ENCODE measurements at regions not wholly inside any gene's neighbourhood (a gene's known extent, or its start where the extent isn't known, plus 50 kb on each side); places are given as distances from the start of the nearest gene placed in this dataset.
"Not testable (repeated sequence)": the region's sequence is repeated elsewhere in the genome, so short reads cannot be mapped to it uniquely, and the experiment has no call there.

DNA sequence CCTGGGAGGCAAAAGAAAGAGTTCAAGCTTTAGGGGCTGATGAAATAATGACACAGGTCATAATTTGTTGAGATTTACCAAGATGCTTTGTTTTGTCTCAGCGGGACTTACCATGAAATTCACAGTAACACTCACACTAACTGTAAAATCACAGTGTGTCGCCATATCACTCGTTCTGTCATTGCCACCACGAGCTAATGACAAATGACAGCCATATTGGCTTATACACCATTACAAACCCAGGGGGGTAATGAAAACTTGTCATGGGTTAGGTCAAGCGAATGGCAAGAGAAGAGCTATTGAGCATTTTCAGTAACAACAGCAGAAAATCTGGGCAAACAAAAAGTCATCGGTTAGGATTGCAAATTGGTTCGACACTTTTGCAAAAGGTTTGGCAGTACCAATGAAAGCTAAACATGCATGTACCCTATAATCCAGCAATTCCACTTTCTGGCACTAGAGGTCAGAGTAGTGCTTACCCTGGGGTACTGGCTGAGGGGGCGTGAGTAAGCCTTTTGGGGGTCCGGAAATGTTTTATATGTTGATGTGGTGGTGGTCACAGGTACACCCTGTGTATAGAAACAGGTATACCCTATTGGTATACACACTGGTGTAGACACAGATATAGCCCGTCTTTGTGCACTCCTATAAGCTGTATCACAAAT is 83.9 kb upstream of the RAI2 start:
- in situ Hi-C loops (cut with HindIII; ENCODE audit: low pct_ligation_motif_present, low pct_unique_long_range_greater_than_20kb, low sequenced_read_pairs) = no loop called here
- DNase-seq = peak; percentile 5

DNA sequence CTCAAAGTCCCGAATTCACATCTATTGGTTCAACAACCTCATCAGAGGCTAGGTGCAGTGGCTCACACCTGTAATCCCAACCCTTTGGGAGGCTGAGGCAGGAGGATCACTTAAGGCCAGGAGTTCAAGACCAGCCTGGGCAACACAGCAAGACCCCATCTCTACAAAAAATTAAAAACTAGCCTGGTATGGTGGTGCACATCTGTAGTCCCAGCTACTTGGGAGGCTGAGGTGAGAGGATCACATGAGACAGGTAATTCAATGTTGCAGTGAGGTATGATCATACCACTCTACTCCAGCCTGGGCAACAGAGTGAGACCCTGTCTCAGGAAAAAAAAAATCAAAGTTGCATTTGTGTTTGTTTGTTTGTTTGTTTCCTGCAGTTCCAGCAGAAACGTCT is 80.1 kb upstream of the RAI2 start:
- DNase-seq; in situ Hi-C loops (cut with HindIII; ENCODE audit: low pct_ligation_motif_present, low pct_unique_long_range_greater_than_20kb, low sequenced_read_pairs): not testable (repeated sequence)

DNA sequence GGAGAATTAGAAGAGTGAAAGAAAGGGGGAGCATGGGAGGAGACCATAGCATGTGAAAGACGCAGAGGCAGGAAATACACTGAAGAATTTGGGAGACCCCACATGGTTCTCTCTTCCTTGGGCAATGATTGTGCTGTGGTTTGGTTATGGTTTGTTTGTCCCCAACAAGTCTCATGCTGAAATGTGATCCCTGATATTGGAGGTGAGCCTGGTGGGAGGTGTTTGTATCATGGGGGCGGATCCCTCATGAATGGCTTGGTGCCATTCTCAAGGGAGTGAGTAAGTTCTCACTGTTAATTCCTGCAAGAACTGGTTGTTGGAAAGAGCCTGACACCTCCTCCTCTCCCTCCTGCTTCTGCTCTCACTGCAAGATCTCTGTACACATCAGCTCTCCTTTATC is 78.6 kb upstream of the RAI2 start:
- in situ Hi-C loops (cut with HindIII; ENCODE audit: low pct_ligation_motif_present, low pct_unique_long_range_greater_than_20kb, low sequenced_read_pairs) = no loop called here

GRCh38 chrX:17933856-17934255 is 72.8 kb upstream of the RAI2 start:
- in situ Hi-C loops (cut with HindIII; ENCODE audit: low pct_ligation_motif_present, low pct_unique_long_range_greater_than_20kb, low sequenced_read_pairs) = no loop called here
- no peak for DNase-seq

More for the DNA sequence above, 78.6 kb upstream of the RAI2 start:
- no peak for DNase-seq

DNA sequence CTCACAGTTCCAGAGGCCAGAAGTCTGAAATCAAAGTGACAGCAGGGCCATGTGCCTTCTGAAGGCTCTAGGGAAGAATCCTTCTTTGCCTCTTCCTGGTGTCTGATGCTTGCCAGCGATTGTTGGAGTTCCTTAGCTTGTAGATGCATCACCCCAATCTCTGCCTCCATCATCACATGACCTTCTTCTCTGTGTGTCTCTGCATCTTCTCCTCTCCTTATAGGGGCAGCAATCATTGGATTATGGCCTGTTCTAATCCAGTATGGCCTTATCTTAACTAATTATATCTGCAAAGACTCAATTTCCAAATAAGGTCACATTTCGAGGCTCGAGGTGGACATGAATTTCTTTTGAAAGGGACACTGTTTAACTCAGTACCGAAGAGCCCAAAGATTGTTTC is 71.7 kb upstream of the RAI2 start:
- in situ Hi-C loops (cut with HindIII; ENCODE audit: low pct_ligation_motif_present, low pct_unique_long_range_greater_than_20kb, low sequenced_read_pairs) = no loop called here
- DNase-seq = no peak

DNA sequence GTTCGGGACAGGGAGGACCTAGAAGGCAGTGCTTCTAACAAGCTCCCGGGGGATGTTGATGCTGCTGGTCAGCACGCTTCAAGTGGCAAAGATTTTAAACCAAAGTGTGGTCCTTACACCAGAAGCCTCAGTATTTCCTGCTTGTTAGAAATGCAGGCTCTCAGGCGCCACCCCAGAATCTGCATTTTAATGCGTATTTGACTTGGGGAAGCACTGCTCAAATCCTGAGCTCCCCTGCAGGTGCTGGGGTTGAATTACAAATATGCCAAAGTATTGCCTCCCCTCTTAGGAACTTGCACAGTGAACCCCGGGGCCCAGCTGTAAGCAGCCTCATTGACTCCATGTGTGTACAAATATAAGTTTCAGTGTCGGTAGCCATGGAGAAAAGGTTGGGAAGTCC is 70.8 kb upstream of the RAI2 start:
- DNase-seq = no peak
- in situ Hi-C loops (cut with HindIII; ENCODE audit: low pct_ligation_motif_present, low pct_unique_long_range_greater_than_20kb, low sequenced_read_pairs) = no loop called here

DNA sequence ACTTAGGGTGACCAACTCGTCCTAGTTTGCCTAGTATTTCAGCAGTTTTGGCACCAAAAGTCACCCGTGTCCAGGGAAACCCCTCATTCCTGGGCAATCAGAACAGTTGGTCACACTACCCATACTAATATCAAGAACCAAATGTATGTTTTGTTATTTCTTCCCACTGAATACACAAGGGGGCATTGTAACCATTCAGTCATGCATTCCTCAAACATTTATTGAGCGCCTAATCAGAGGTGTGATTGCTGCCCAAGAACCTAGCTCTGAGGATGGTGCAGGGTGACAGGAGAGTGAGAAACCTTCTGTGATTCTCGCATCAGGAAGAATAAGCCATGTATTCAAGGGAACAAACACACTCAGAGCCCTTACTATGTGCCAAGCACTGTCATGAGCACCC is 69.8 kb upstream of the RAI2 start:
- DNase-seq = no peak
- in situ Hi-C loops (cut with HindIII; ENCODE audit: low pct_ligation_motif_present, low pct_unique_long_range_greater_than_20kb, low sequenced_read_pairs) = no loop called here

DNA sequence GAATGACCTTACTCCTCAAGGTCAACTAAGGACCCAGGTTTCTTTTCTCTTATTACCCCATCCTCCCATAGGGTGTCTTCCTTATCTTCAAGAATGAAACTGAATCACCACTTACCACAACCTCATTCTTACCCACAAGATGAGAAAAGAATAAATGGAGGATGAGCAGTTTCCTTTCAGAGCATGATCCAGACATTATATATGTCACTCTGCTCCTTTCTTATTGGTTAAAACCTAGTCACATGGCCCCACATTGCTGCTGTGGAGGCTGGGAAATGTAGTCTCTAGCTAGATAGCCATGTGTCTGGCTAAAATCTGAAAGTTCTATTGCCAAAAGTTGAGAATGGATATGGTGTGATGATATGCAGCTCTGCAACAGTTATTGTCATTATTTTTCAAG is 62.4 kb upstream of the RAI2 start:
- DNase-seq = no peak
- in situ Hi-C loops (cut with HindIII; ENCODE audit: low pct_ligation_motif_present, low pct_unique_long_range_greater_than_20kb, low sequenced_read_pairs) = no loop called here

- in situ Hi-C loops (cut with HindIII; ENCODE audit: low pct_ligation_motif_present, low pct_unique_long_range_greater_than_20kb, low sequenced_read_pairs) = no loop called here
These were observed 61.2 kb upstream of the RAI2 start for GRCh38 chrX:17922303-17922702.

DNA sequence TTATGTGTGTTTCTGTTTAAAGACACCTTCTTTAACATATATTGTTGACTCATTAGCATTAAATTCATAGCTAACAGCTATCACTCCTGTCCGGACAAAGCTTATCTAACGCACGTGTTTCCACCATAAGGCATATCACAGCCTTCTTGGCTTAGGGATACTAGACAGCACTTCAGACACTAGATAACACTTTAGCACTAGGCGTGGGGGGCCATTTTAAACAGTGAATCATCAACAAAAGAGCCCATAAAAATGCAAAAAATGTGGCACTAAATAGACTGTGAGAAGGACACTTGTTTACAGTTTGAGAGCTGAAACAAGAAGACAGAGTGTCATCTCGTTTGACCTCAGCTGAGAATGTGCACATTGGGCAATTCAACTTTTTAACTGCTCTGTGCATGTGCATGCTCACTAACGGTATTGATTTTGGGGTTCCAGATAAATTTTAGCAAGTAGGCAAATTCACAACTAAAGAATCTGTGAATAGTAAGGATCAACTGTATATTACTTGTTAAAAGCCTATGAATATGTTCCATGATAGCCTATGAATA is 58.9 kb upstream of the RAI2 start:
- in situ Hi-C loops (cut with HindIII; ENCODE audit: low pct_ligation_motif_present, low pct_unique_long_range_greater_than_20kb, low sequenced_read_pairs) = no loop called here
- no peak for DNase-seq

More at GRCh38 chrX:17922303-17922702, 61.2 kb upstream of the RAI2 start:
- DNase-seq = no peak

GRCh38 chrX:17917945-17918577 is 57.0 kb upstream of the RAI2 start:
- in situ Hi-C loops (cut with HindIII; ENCODE audit: low pct_ligation_motif_present, low pct_unique_long_range_greater_than_20kb, low sequenced_read_pairs) = no loop called here
- no peak for DNase-seq

DNA sequence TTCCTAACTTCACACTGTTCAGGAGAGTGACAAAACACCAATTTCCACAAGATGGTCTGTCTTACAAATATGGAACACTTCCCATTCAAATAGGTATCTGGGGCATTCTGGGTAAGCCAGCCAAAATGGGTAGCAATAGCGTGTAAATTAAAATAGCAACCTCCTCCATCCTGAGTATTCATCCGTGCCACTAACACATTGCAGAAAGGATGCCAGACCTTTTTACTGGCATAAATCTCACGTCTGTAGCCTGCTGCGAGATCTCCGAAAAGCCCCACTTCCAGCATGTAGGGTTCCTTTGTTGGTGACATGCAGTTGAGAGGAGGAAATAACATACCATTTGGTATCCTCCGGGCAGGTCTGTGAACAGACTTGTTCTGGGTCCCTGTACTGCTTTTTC is 52.7 kb upstream of the RAI2 start:
- no peak for DNase-seq
- in situ Hi-C loops (cut with HindIII; ENCODE audit: low pct_ligation_motif_present, low pct_unique_long_range_greater_than_20kb, low sequenced_read_pairs) = no loop called here
